IMR-90 (cell line): ENCODE measurements at regions not wholly inside any gene's neighbourhood (a gene's known extent, or its start where the extent isn't known, plus 50 kb on each side); places are given as distances from the start of the nearest gene placed in this dataset.

Experiments
- ATAC-seq: fragments of 200-7000 bp; cut with Tn5 transposase; 2 replicates; pipeline ENCODE4 v1.9.1; 2020; ENCODE audit warnings: low read depth, mild to moderate bottlenecking, moderate library complexity
- BruUV-seq: library from RNA; stranded (reverse); fragments of 400-500 nt; replicated peaks from 2 replicates; lab custom pipeline; 2021; lab: Mats Ljungman, UMichigan
- CTCF ChIA-PET: fragments of 300-600 bp; formaldehyde crosslinking; extraction: SDS; loops from one replicate; lab custom pipeline; 2021; ENCODE audit warnings: antibody characterized with exemption; lab: Yijun Ruan, JAX
- POLR2A ChIA-PET: fragments of 300-600 bp; sonication (Branson Sonifier 250); formaldehyde crosslinking; loops from one replicate; lab custom pipeline; 2022; ENCODE audit warnings: antibody characterized with exemption; ENCODE audit not compliant: unreplicated experiment; lab: Charles Lee
- DNase-seq: peaks from one replicate; pipeline ENCODE4 v3.0.0; 2013
- H2AFZ ChIP-seq: replicated peaks from 2 replicates; pipeline ENCODE3; 2013; ENCODE audit warnings: low read length, mild to moderate bottlenecking; ENCODE audit not compliant: poor library complexity
- H2AK5ac ChIP-seq: 2 replicates; pipeline ENCODE4 v1.6.1; 2013; ENCODE audit warnings: low read depth, low read length, inconsistent platforms
- H2AK9ac ChIP-seq: replicated peaks from 2 replicates; pipeline ENCODE3; 2013; ENCODE audit warnings: mild to moderate bottlenecking, low read depth, low read length, moderate library complexity; ENCODE audit not compliant: poor library complexity
- H2BK120ac ChIP-seq: 2 replicates; pipeline ENCODE4 v1.6.1; 2013; ENCODE audit warnings: low read depth, low read length, inconsistent platforms
- H2BK15ac ChIP-seq: 3 replicates; pipeline ENCODE4 v1.6.1; 2013; ENCODE audit warnings: low read depth, low read length, inconsistent platforms
- H2BK20ac ChIP-seq: 2 replicates; pipeline ENCODE4 v1.6.1; 2013; ENCODE audit warnings: low read depth, mild to moderate bottlenecking, inconsistent platforms, low read length, moderate library complexity
- H2BK5ac ChIP-seq: 2 replicates; pipeline ENCODE4 v1.6.1; 2013; ENCODE audit warnings: mild to moderate bottlenecking, low read depth, low read length, inconsistent platforms; ENCODE audit not compliant: poor library complexity, severe bottlenecking
- H3K14ac ChIP-seq: replicated peaks from 2 replicates; pipeline ENCODE4 v1.6.1; 2013; ENCODE audit warnings: low read depth, low read length, inconsistent platforms
- H3K18ac ChIP-seq: 2 replicates; pipeline ENCODE4 v1.6.1; 2013; ENCODE audit warnings: low read depth, low read length, control low read depth
- H3K23ac ChIP-seq: 2 replicates; pipeline ENCODE4 v1.6.1; 2013; ENCODE audit warnings: low read depth, low read length, inconsistent platforms
- H3K27ac ChIP-seq: 2 replicates; pipeline ENCODE4 v1.5.1; 2013; ENCODE audit warnings: mild to moderate bottlenecking, control low read depth, low read length; ENCODE audit not compliant: insufficient read depth
- H3K27me3 ChIP-seq: 2 replicates; pipeline ENCODE4 v1.6.1; 2013; ENCODE audit warnings: low read length; ENCODE audit not compliant: control insufficient read depth, insufficient read depth
- H3K36me3 ChIP-seq: 2 replicates; pipeline ENCODE4 v1.6.1; 2013; ENCODE audit warnings: low read length, mixed read lengths; ENCODE audit not compliant: control insufficient read depth, insufficient read depth
- H3K4ac ChIP-seq: 2 replicates; pipeline ENCODE4 v1.6.1; 2013; ENCODE audit warnings: low read depth, low read length, inconsistent platforms
- H3K4me1 ChIP-seq: 2 replicates; pipeline ENCODE4 v1.6.1; 2013; ENCODE audit warnings: low read length, mixed read lengths; ENCODE audit not compliant: control insufficient read depth, insufficient read depth
- H3K4me2 ChIP-seq: 2 replicates; pipeline ENCODE4 v1.6.1; 2013; ENCODE audit warnings: low read depth, mild to moderate bottlenecking, control low read depth, low read length, moderate library complexity
- H3K4me3 ChIP-seq: 2 replicates; pipeline ENCODE4 v1.5.1; 2013; ENCODE audit warnings: low read depth, mild to moderate bottlenecking, control low read depth, low read length, moderate library complexity; ENCODE audit not compliant: insufficient read depth
- H3K56ac ChIP-seq: 2 replicates; pipeline ENCODE4 v1.6.1; 2013; ENCODE audit warnings: low read length, inconsistent platforms; ENCODE audit not compliant: insufficient read depth; ENCODE audit errors: extremely low read depth
- H3K79me1 ChIP-seq, 2 experiments: 2 replicates each; pipeline ENCODE4 v1.6.1; 2013; ENCODE audit warnings: low read length in 2 of 2, inconsistent platforms in 1 of 2, low read depth in 1 of 2
- H3K9ac ChIP-seq: 2 replicates; pipeline ENCODE4 v1.6.1; 2013; ENCODE audit warnings: low read depth, low read length, control low read depth
- H3K9me1 ChIP-seq: 2 replicates; pipeline ENCODE4 v1.6.1; 2013; ENCODE audit warnings: low read length, inconsistent platforms; ENCODE audit not compliant: insufficient read depth
- H3K9me3 ChIP-seq: 2 replicates; pipeline ENCODE4 v1.6.1; 2013; ENCODE audit warnings: low read length; ENCODE audit not compliant: control insufficient read depth, insufficient read depth
- H4K20me1 ChIP-seq: 2 replicates; pipeline ENCODE4 v1.6.1; 2013; ENCODE audit warnings: low read length, inconsistent platforms; ENCODE audit not compliant: insufficient read depth
- H4K5ac ChIP-seq: 2 replicates; pipeline ENCODE4 v1.6.1; 2013; ENCODE audit warnings: mild to moderate bottlenecking, low read depth, low read length, control low read depth
- H4K8ac ChIP-seq, 2 experiments: 2 replicates each; pipeline ENCODE4 v1.6.1; 2013; ENCODE audit warnings: low read depth in 2 of 2, low read length in 2 of 2, control low read depth in 1 of 2, inconsistent platforms in 1 of 2
- H4K91ac ChIP-seq: 2 replicates; pipeline ENCODE4 v1.6.1; 2013; ENCODE audit warnings: low read depth, low read length, inconsistent platforms; ENCODE audit not compliant: insufficient read depth
- CEBPB ChIP-seq: IDR thresholded peaks from 2 replicates; pipeline ENCODE4 v1.6.1; 2012; ENCODE audit warnings: low read depth, low read length, improper control_type of control experiment
- CHD1 ChIP-seq: IDR thresholded peaks from 2 replicates; pipeline ENCODE4 v1.6.1; 2012; ENCODE audit warnings: low read depth, low read length, improper control_type of control experiment
- ELK1 ChIP-seq: fragments of 150-350 bp; IDR thresholded peaks from 2 replicates; pipeline ENCODE4 v1.6.1; 2016; ENCODE audit warnings: low read depth, mild to moderate bottlenecking, low read length, moderate library complexity, borderline replicate concordance
- FOS ChIP-seq: fragments of 150-350 bp; IDR thresholded peaks from 2 replicates; pipeline ENCODE4 v1.6.1; 2016; ENCODE audit warnings: low read depth, low read length
- MAFK ChIP-seq: IDR thresholded peaks from 2 replicates; pipeline ENCODE4 v1.6.1; 2012; ENCODE audit warnings: low read depth, low read length, improper control_type of control experiment
- NFE2L2 ChIP-seq: fragments of 150-350 bp; IDR thresholded peaks from 2 replicates; pipeline ENCODE4 v1.6.1; 2016; ENCODE audit warnings: low read depth, mild to moderate bottlenecking, low read length
- POLR2A ChIP-seq: IDR thresholded peaks from 2 replicates; pipeline ENCODE4 v1.6.1; 2012; ENCODE audit warnings: mild to moderate bottlenecking, low read depth, low read length
- dilution Hi-C: fragments of 300-500 bp; cut with HindIII; formaldehyde crosslinking; loops from one replicate; pipeline ENCODE4 v1.14.3; 2018; ENCODE audit warnings: low sequenced_read_pairs; ENCODE audit not compliant: unreplicated experiment
- in situ Hi-C: fragments of 300-500 bp; cut with MboI; formaldehyde crosslinking; loops from 3 replicates; pipeline ENCODE4 v1.14.3; 2019; ENCODE audit warnings: low sequenced_read_pairs, inconsistent platforms, mixed read lengths
- intact Hi-C: fragments of 100-400 bp; cut with micrococcal nuclease; formaldehyde crosslinking; loops from 2 replicates; pipeline ENCODE4 v1.10.0; 2022

- Histone ChIP-seq H3K4me1 (peaks cover 12% of the 10 kb centered on the region), H2AK9ac (no peak overlapping the region), H3K9me3 (peaks cover 15% of the 10 kb centered on the region), H3K9me1 (0 out of 2 replicates have a peak, but pooled peaks cover 3% of the 10 kb centered on the region), H3K4me3 (no peak overlapping the region), H3K27me3 (peaks cover 19% of the 10 kb centered on the region), H4K20me1 (no peaks in the 10 kb centered on the region), H3K4ac (no peak overlapping the region), H2AFZ (no peak overlapping the region), H4K91ac (no peak overlapping the region), H3K56ac (no peak overlapping the region), H4K8ac (no peak overlapping the region), H2BK5ac (no peak overlapping the region), H3K36me3 (no peaks in the 10 kb centered on the region), H3K9ac (no peak overlapping the region), H3K23ac (no peak overlapping the region), H2BK20ac (no peak overlapping the region), H2BK15ac (no peak overlapping the region), H4K5ac (no peak overlapping the region), H3K14ac (no peak overlapping the region), H2AK5ac (no peak overlapping the region), H3K4me2 (no peak overlapping the region; the same call in 1 of the 2 replicates), H3K79me1 (no peaks in the 10 kb centered on the region), H2BK120ac (no peak overlapping the region), H3K18ac (peak overlapping the region; percentile 65), H3K27ac (no peak overlapping the region)
- intact Hi-C loops (loop anchor here (2.0 to 10.0 kb wide), 4 partner anchors 166 to 1197 kb away; partner anchors contain the start of gene EPHA4), in situ Hi-C loops (no loop called here), dilution Hi-C loops (no loop called here)
- ATAC-seq = no peak
- CTCF ChIA-PET = interaction anchor here (1.1 kb wide), 1 partner anchor 17 kb away, joined by 3 read pairs; no protein-coding TSS in a partner anchor
- TF ChIP-seq CHD1 = no peak
- no peak for TF ChIP-seq CEBPB
- no peak for TF ChIP-seq POLR2A
- TF ChIP-seq MAFK = no peak
- no peak for TF ChIP-seq ELK1
- TF ChIP-seq NFE2L2 = no peak
- no peak for TF ChIP-seq FOS
- no peak for DNase-seq
- BruUV-seq = no TSS peak
- POLR2A ChIA-PET = no interaction called here
These were observed 640.6 kb downstream of the EPHA4 start for GRCh38 chr2:220931491-220931890.
